Liver (tissue), 3 donors: ENCODE measurements at regions not wholly inside any gene's neighbourhood (a gene's known extent, or its start where the extent isn't known, plus 50 kb on each side); places are given as distances from the start of the nearest gene placed in this dataset.

ENCODE experiments used
- HNF4A ChIP-seq, 2 donors: conservative IDR thresholded peaks; 2 replicates each; pipeline ENCODE4 v1.6.1; 2016; ENCODE audit warnings: antibody characterized with exemption in 2 of 2, mild to moderate bottlenecking in 2 of 2
- MAX ChIP-seq: IDR thresholded peaks from 2 replicates; pipeline ENCODE4 v1.6.1; 2016; ENCODE audit warnings: antibody characterized with exemption
- TF ChIP-seq, protein P1 (sequence below): fragments of 150-350 bp; IDR thresholded peaks from 2 replicates; pipeline ENCODE4 v1.5.1; 2017; ENCODE audit warnings: improper control_type of control experiment, low read depth, low read length; ENCODE audit not compliant: missing input control
- donor health status: healthy.
- donor health status: healthy.

DNA sequence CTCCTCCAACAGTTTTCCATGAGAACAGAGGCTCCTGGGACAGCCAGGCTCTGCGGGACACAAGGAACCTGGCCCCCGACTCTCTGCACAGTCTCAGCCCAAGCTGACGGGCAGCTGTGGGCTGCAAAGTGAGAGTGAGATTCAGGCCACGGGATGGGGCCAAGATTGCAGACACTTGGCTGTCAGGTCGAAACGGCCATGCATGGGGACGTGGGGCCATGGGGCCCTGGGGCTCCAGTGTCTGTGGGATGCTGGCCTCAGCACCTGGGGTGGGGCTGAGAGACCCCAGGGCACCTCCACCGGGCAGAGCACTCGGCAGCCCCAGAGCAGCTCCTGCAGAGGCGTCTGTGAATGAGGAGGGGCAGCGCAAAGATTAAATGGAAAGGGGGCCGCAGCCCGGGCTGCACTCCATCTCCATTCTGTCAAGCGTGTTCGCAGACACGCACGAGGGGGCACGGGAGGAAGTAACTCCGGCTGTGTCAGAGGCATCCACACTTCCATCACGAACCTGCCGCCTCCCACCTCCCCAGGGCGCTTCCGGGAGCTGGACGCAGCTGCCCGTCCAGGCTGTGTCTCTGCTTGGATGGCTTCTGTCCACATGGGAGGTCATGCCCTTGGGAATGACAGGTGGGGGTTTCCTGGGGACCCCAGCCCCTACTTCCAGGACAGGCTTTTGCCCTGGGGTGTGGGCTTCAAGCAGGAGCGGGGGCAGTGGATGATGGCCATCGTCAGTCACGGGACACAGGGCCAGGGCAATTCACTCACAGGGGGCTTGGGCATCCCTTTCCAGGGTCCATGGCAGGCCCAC lies 82.8 kb upstream of the NKX1-1 start:
- TF ChIP-seq, protein P1, sequence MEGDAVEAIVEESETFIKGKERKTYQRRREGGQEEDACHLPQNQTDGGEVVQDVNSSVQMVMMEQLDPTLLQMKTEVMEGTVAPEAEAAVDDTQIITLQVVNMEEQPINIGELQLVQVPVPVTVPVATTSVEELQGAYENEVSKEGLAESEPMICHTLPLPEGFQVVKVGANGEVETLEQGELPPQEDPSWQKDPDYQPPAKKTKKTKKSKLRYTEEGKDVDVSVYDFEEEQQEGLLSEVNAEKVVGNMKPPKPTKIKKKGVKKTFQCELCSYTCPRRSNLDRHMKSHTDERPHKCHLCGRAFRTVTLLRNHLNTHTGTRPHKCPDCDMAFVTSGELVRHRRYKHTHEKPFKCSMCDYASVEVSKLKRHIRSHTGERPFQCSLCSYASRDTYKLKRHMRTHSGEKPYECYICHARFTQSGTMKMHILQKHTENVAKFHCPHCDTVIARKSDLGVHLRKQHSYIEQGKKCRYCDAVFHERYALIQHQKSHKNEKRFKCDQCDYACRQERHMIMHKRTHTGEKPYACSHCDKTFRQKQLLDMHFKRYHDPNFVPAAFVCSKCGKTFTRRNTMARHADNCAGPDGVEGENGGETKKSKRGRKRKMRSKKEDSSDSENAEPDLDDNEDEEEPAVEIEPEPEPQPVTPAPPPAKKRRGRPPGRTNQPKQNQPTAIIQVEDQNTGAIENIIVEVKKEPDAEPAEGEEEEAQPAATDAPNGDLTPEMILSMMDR = no peak
- no peak for TF ChIP-seq MAX
- no peak for TF ChIP-seq HNF4A (conservative IDR thresholded peaks at IDR 0.05)
